HL-60 (cell line): ENCODE measurements at regions not wholly inside any gene's neighbourhood (a gene's known extent, or its start where the extent isn't known, plus 50 kb on each side); places are given as distances from the start of the nearest gene placed in this dataset.

ENCODE experiments used
- DNase-seq, 2 experiments: peaks; one replicate each; pipeline ENCODE4 v3.0.0-alpha.2; 2010 to 2020; ENCODE audit warnings: low read depth in 1 of 2, low spot score in 1 of 2
- H3K27ac ChIP-seq: fragments of 250-450 bp; sonication (Bioruptor Pico); replicated peaks from 2 replicates; pipeline ENCODE4 v1.5.1; 2020; ENCODE audit warnings: mild to moderate bottlenecking, moderate library complexity
- H3K27me3 ChIP-seq: fragments of 250-450 bp; sonication (Bioruptor Pico); 2 replicates; pipeline ENCODE4 v1.5.1; 2021; ENCODE audit warnings: mild to moderate bottlenecking, moderate library complexity; ENCODE audit not compliant: insufficient read depth, poor library complexity, severe bottlenecking
- H3K4me3 ChIP-seq: replicated peaks from 2 replicates; pipeline ENCODE4 v1.5.1; 2011; ENCODE audit warnings: mild to moderate bottlenecking, control low read depth, low read length; ENCODE audit not compliant: insufficient read depth
- CTCF ChIP-seq: IDR thresholded peaks from one replicate; pipeline ENCODE4 v1.5.1; 2011; ENCODE audit warnings: low read length, control low read depth, inconsistent platforms; ENCODE audit not compliant: insufficient read depth
- GABPA ChIP-seq: IDR thresholded peaks from 2 replicates; pipeline ENCODE4 v1.6.1; 2012; ENCODE audit warnings: low read depth
- POLR2AphosphoS5 ChIP-seq: IDR thresholded peaks from 2 replicates; pipeline ENCODE4 v1.6.1; 2012; ENCODE audit warnings: low read depth
- REST ChIP-seq: IDR thresholded peaks from 2 replicates; pipeline ENCODE4 v1.6.1; 2012; ENCODE audit warnings: low read depth; ENCODE audit not compliant: insufficient replicate concordance
- SPI1 ChIP-seq: IDR thresholded peaks from 2 replicates; pipeline ENCODE4 v1.6.1; 2012; ENCODE audit warnings: low read depth, mild to moderate bottlenecking, borderline replicate concordance

DNA sequence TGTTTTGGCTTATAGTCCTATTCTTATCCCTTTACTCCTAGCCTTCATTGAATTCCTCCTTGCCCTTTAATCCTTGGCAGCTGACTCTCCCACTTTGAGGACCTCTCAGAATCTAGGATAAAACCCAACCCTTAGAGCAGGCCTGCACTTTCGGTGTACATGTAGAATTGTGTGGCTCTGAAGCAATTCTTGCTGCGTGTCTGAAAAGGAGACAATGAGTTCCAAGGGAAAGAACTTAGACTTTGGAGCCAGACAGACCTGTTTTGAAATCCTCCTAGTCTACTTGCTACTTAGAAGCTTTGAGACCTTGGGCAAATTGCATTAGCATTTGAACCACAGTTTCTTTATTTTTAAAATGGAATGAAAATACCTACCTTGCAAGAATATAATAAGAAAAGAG, 175.2 kb downstream of the BEND2 start:
- Histone ChIP-seq H3K27me3 (no peaks in the 10 kb centered on the region), H3K27ac (no peak overlapping the region), H3K4me3 (no peak overlapping the region)
- no peak for DNase-seq
- TF ChIP-seq GABPA: no peak
- no peak for TF ChIP-seq SPI1
- no peak for TF ChIP-seq CTCF
- no peak for TF ChIP-seq REST
- no peak for TF ChIP-seq POLR2AphosphoS5

- DNase-seq: no peak
- no peak for TF ChIP-seq POLR2AphosphoS5
- TF ChIP-seq CTCF: no peak
- TF ChIP-seq GABPA: no peak
- TF ChIP-seq REST: no peak
- TF ChIP-seq SPI1: no peak
These were observed 177.9 kb downstream of the BEND2 start for GRCh38 chrX:18042776-18043175.

DNA sequence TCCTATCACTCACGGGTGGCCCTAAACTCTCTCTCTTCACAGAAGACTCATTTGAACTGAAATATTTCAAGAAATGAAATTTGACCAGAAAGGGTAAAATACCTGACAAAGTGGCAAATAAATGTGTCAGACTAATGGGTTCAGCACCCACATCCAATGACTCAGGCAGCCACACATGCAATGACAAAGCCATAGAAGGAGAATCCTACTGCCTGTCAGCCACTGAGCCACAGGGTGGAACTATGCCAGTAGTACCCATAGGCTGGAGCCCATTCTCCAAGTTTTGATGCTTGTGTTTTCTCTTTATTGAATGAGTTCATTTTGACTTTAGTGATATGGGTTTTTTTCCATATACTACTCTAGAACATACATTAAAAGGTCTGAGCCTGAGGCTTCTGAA, 179.0 kb downstream of the BEND2 start:
- H3K4me3 ChIP-seq: no peak overlapping the region
- no peak for DNase-seq
- no peak overlapping the region for H3K27ac ChIP-seq
- no peaks in the 10 kb centered on the region for H3K27me3 ChIP-seq
- TF ChIP-seq CTCF (no peak), POLR2AphosphoS5 (no peak), SPI1 (no peak), REST (no peak), GABPA (no peak)

More at GRCh38 chrX:18042776-18043175, 177.9 kb downstream of the BEND2 start:
- no peaks in the 10 kb centered on the region for H3K27me3 ChIP-seq
- no peak overlapping the region for H3K27ac ChIP-seq
- no peak overlapping the region for H3K4me3 ChIP-seq
